HUES48 (cell line): ENCODE measurements at regions not wholly inside any gene's neighbourhood (a gene's known extent, or its start where the extent isn't known, plus 50 kb on each side); places are given as distances from the start of the nearest gene placed in this dataset.

ENCODE experiments used
- H3K27ac ChIP-seq: one replicate; pipeline ENCODE4 v1.7.0; 2013; ENCODE audit warnings: low read depth, low read length, inconsistent platforms
- H3K27me3 ChIP-seq: 2 replicates; pipeline ENCODE4 v1.6.1; 2013; ENCODE audit warnings: mild to moderate bottlenecking, low read length; ENCODE audit not compliant: control insufficient read depth, insufficient read depth
- H3K36me3 ChIP-seq: 2 replicates; pipeline ENCODE4 v1.6.1; 2013; ENCODE audit warnings: low read length; ENCODE audit not compliant: control insufficient read depth, insufficient read depth
- H3K4me1 ChIP-seq: 2 replicates; pipeline ENCODE4 v1.6.1; 2013; ENCODE audit warnings: mild to moderate bottlenecking, low read length; ENCODE audit not compliant: control insufficient read depth, insufficient read depth
- H3K4me3 ChIP-seq: 2 replicates; pipeline ENCODE4 v1.5.1; 2013; ENCODE audit warnings: mild to moderate bottlenecking, low read depth, low read length
- H3K9ac ChIP-seq: 2 replicates; pipeline ENCODE4 v1.6.1; 2013; ENCODE audit warnings: mild to moderate bottlenecking, low read depth, low read length, moderate library complexity
- H3K9me3 ChIP-seq: 2 replicates; pipeline ENCODE4 v1.6.1; 2013; ENCODE audit warnings: low read length; ENCODE audit not compliant: control insufficient read depth, insufficient read depth

DNA sequence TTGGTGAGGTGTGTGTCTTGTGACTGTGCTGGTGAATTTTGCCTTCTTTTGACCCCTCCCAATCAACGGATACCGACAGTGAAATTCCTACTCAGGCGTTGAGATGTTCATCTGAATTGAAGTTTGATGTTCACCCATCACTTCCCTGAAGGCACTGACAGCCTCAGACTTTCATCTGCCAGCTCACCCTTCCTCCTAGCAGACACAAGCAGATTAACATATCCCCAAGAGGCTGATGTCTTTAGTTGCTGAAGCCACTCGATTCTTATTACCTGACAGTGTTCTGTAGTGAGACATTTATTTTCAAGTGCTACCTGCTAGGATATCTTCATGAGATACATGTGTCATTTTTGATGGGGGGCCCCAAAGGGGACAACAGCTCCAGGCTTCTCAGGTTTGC lies 1330.1 kb upstream of the PIK3C3 start:
- H3K4me3 ChIP-seq = no peak overlapping the region
- H3K27ac ChIP-seq = no peak overlapping the region
- no peaks in the 10 kb centered on the region for H3K36me3 ChIP-seq
- H3K9me3 ChIP-seq = no peaks in the 10 kb centered on the region
- peaks cover 6% of the 10 kb centered on the region for H3K4me1 ChIP-seq
- H3K9ac ChIP-seq = no peak overlapping the region
- no peaks in the 10 kb centered on the region for H3K27me3 ChIP-seq

DNA sequence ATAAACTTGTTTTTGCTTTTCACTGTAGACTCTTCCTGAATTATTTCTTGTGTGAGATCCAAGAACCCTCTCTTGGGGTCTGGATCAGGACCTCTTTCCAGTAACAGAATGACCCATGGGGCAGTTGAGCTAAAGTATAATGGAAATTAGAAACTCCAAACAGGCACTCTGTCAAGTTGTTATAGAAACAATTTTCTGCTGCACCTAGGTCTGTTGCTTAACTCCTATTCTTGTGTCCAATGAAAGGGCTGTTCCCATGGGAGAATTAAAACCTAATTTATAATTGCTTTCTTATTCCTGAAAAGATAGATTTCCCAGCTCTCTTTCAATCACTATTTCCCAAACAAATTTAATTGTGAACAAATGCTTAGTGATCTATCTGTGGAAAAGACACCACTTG lies 1341.3 kb upstream of the PIK3C3 start:
- Histone ChIP-seq H3K36me3 (no peaks in the 10 kb centered on the region), H3K4me3 (no peak overlapping the region), H3K27me3 (no peaks in the 10 kb centered on the region), H3K9me3 (no peaks in the 10 kb centered on the region), H3K4me1 (no peaks in the 10 kb centered on the region), H3K9ac (no peak overlapping the region), H3K27ac (no peak overlapping the region)

DNA sequence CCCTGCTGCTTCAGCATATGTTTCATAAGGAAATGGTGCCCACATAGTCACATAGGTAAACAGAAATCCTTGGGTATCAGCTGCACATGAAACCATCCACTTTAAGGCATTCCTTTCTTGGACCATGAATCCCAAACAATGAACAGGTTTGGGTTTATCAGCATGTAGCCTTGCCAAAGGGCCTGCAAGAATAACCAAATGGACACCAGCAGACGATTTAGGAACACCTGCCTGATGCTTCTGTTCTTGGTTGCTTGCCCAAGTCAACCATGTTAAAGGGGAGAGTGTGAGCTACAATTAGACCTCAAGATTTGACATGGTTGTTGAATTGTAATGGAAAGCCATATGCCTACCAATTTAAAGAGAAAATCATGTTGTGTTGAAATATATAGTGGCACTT lies 1342.7 kb upstream of the PIK3C3 start:
- no peak overlapping the region for H3K27ac ChIP-seq
- no peaks in the 10 kb centered on the region; the same call in 1 of the 2 replicates for H3K4me1 ChIP-seq
- H3K36me3 ChIP-seq = no peaks in the 10 kb centered on the region
- no peak overlapping the region for H3K9ac ChIP-seq
- H3K4me3 ChIP-seq = no peak overlapping the region
- H3K9me3 ChIP-seq = no peaks in the 10 kb centered on the region
- H3K27me3 ChIP-seq = no peaks in the 10 kb centered on the region

DNA sequence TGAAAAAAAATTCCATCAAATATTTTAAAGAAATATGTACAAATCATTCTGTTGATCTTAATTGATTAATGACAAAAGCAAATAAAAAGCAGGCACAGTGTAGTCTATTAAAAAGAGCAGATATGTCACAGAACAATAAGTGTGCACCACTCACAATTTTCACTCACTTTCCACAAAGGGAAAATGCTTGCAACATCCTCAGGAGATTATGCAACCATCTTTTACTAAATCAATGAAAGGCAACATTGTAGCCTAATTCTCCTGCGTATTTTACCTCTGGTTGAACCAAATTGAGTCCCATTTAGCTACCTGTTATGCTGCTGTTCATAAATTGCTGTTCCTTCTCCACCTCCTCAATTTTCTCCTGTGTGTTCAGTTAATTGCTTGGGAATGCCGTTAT lies 1346.8 kb upstream of the PIK3C3 start:
- Histone ChIP-seq H3K4me3 (no peak overlapping the region), H3K36me3 (no peaks in the 10 kb centered on the region)

DNA sequence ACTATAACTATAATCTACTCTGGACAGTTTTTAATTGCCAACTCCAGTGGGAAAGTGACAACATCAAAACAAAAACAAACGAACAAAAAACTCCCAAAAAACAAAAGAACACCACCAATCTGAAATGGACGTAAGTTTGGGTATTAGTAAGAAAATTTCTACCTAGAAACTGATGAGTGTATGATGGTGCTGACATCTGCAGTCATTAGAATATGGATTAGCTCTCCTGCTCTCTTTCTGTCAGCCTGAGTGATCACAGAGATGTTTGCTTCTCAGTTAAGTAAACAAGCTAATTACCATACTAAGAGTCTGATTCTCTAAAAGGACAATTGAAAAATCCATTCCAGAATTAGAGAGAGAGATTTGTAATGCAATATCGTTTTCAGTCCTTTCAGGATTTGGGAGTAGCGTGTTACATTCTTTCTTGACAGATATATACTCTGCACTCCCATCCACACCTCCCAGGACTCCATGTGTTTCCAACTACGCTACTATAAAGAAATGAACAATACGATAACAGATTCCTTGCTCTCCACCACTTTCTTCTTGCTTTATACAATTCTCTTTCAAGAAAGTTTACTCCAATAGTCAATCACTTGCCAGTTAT lies 1347.4 kb upstream of the PIK3C3 start:
- H3K27ac ChIP-seq = no peak overlapping the region
- H3K4me3 ChIP-seq = no peak overlapping the region
- H3K9me3 ChIP-seq = no peaks in the 10 kb centered on the region
- no peaks in the 10 kb centered on the region for H3K36me3 ChIP-seq
- H3K27me3 ChIP-seq = no peaks in the 10 kb centered on the region
- no peak overlapping the region for H3K9ac ChIP-seq
- no peaks in the 10 kb centered on the region; the same call in 1 of the 2 replicates for H3K4me1 ChIP-seq

More for the DNA sequence above, 1346.8 kb upstream of the PIK3C3 start:
- no peaks in the 10 kb centered on the region for H3K9me3 ChIP-seq
- H3K27me3 ChIP-seq = no peaks in the 10 kb centered on the region
- no peaks in the 10 kb centered on the region; the same call in 1 of the 2 replicates for H3K4me1 ChIP-seq
- no peak overlapping the region for H3K9ac ChIP-seq
- H3K27ac ChIP-seq = no peak overlapping the region

DNA sequence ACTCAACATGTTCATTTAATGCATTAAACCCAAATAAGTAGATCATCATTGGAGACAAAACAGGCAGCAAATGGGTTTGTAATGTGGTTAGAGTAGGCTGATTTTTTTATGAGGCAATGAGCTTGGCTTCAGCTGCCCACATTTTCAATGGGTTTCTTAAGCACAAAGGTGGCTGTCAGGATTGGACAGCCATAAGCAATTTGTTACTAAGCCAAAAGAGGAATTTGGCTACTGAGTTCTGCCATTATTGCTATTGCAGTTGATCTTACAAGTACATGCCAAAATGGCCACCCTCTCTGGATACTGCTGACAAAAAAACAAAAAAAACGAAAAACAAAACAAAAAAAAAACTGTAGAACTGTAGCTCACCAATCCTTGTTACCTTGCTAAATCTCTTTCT lies 1348.0 kb upstream of the PIK3C3 start:
- no peaks in the 10 kb centered on the region for H3K36me3 ChIP-seq
- no peaks in the 10 kb centered on the region for H3K9me3 ChIP-seq
- H3K27me3 ChIP-seq = no peaks in the 10 kb centered on the region
- no peak overlapping the region for H3K27ac ChIP-seq
- H3K4me3 ChIP-seq = no peak overlapping the region
- no peak overlapping the region for H3K9ac ChIP-seq
- no peaks in the 10 kb centered on the region; the same call in 1 of the 2 replicates for H3K4me1 ChIP-seq

DNA sequence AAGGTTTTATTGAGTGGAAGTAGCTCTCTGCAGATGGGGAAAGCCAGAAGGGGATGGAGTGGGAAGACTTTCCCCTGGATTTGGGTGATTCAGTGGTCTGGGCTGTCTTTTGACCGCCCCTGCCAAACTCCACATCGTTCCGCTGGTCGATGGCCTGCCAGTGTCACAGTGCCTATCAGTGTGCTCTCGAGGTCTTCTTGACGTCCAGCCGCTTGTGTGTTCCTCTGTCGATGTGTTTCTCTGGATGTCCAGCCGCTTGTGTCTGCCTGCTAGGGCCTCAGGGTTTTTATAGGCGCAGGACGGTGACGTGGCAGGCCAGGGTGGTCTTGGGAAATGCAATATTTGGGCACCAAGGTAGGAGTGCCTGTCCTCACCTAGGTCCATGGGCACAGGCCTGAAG lies 1371.4 kb upstream of the PIK3C3 start:
- Histone ChIP-seq H3K9me3 (0 out of 2 replicates have a peak, but pooled peaks cover 3% of the 10 kb centered on the region), H3K36me3 (no peaks in the 10 kb centered on the region)

DNA sequence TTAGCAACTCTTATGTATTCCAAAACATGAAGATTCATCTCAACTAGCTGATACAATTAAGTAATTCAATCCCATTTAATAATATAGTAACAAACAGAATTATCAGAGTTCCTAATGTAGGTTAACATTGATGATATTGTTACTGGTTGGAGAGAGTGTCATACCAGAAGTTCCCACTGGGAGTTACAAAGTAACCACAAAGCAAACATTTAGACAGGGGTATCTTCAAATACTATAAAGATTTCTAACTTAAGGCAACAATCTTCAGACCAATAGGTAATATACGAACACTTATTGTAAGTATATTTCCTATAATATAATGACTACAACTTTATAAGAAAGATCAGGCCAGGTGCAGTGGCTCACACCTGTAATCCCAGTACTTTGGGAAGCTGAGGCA lies 1372.9 kb upstream of the PIK3C3 start:
- Histone ChIP-seq H3K4me1 (peaks cover 8% of the 10 kb centered on the region; the same call in 1 of the 2 replicates), H3K27me3 (no peaks in the 10 kb centered on the region)

More for the DNA sequence above, 1371.4 kb upstream of the PIK3C3 start:
- H3K9ac ChIP-seq = no peak overlapping the region
- H3K4me1 ChIP-seq = no peaks in the 10 kb centered on the region
- no peaks in the 10 kb centered on the region for H3K27me3 ChIP-seq
- H3K4me3 ChIP-seq = no peak overlapping the region
- H3K27ac ChIP-seq = no peak overlapping the region

DNA sequence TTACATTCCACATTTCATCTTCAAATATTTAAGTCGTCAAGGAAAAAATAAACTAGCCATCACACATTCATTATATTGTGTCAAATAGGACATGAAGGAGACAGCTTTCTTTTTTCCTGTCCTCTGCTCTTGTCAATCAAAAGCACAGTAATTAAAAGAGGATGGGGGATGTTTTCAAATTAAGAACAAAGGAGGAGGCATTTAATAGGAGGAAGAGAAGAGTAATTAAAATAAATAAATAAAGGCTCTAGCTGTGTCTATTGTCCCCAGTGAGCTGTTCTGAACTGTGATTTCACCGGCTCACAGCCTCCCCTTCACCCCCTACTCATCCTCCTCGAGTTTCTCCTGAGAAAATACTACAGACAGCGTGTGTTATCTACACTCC lies 1377.1 kb upstream of the PIK3C3 start:
- Histone ChIP-seq H3K27ac (no peak overlapping the region), H3K36me3 (no peaks in the 10 kb centered on the region), H3K4me1 (peaks cover 21% of the 10 kb centered on the region), H3K4me3 (no peak overlapping the region), H3K9ac (no peak overlapping the region), H3K27me3 (no peaks in the 10 kb centered on the region), H3K9me3 (no peaks in the 10 kb centered on the region)

More for the DNA sequence above, 1372.9 kb upstream of the PIK3C3 start:
- no peak overlapping the region for H3K9ac ChIP-seq
- no peaks in the 10 kb centered on the region for H3K36me3 ChIP-seq
- no peak overlapping the region for H3K4me3 ChIP-seq
- H3K27ac ChIP-seq = no peak overlapping the region
- H3K9me3 ChIP-seq = 0 out of 2 replicates have a peak, but pooled peaks cover 3% of the 10 kb centered on the region

DNA sequence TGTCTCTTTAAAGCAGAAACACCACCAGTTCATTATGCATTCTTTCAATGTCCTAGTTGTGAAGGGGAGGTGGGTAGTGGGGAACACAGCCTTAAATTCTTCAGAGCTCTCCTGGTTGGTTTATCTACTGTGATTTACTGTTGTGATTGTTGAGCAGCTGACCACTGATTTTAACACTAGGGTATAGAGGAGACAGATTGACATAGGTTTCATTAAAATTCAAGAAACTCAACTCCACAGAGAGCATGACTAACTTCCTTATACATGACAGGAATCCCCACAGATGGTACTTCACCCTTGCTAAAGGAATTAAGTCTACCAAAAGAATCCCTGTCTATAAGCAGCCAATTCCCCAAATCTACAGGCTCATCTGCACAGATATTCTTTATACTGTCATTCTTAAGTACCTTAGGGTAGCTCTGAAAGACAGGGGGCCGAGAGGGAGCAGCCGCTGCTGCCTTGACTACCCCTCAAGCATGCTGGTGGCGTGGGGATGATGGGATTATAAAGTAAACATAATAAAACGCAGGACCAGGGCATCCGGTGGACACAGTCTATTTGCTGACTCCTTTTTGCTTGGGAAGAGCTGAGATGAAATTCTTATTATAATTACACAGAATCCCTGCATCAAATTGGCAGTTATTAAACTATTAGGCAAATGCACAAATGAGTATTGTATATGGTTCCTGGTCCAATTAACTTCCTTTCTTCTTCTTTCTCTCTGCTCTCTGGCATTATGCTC lies 1377.6 kb upstream of the PIK3C3 start:
- H3K9me3 ChIP-seq = no peaks in the 10 kb centered on the region
- no peaks in the 10 kb centered on the region for H3K36me3 ChIP-seq
- no peak overlapping the region for H3K4me3 ChIP-seq
- H3K27ac ChIP-seq = no peak overlapping the region
- H3K9ac ChIP-seq = no peak overlapping the region
- H3K27me3 ChIP-seq = no peaks in the 10 kb centered on the region
- H3K4me1 ChIP-seq = peaks cover 21% of the 10 kb centered on the region

DNA sequence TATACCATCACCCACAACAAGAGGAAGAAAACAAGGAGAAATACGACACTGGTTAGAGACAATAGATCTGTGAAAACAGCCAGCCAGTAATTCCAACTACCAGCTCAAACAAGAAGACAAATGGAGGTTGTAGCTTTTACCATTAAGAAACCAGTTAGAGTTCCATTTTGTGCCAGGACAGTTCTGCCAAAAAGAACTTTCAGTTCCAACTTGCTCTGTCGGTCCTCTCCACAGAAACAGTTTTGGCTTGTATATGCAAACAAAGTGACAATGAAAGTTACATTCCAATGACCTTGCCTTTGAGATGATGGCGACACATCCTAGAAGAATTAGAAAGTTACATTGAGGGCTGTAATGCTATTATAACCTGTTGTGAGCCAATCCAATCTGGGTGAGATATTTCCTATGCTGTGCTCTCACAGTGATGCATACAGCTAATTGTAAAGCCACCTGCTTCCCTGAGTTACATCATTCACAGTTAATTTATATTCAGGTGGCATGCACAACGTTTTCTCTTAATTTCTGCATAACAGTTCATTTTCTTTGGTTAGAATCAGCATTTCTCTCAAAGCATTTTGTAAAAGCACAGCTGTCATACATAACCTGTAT lies 1378.4 kb upstream of the PIK3C3 start:
- no peaks in the 10 kb centered on the region for H3K27me3 ChIP-seq
- H3K27ac ChIP-seq = no peak overlapping the region
- H3K4me1 ChIP-seq = peaks cover 21% of the 10 kb centered on the region
- no peak overlapping the region for H3K9ac ChIP-seq
- no peak overlapping the region for H3K4me3 ChIP-seq
- no peaks in the 10 kb centered on the region for H3K9me3 ChIP-seq
- H3K36me3 ChIP-seq = no peaks in the 10 kb centered on the region
